Thoracic aorta (tissue), 2 donors: ENCODE measurements at regions not wholly inside any gene's neighbourhood (a gene's known extent, or its start where the extent isn't known, plus 50 kb on each side); places are given as distances from the start of the nearest gene placed in this dataset.

Source experiments
- ATAC-seq: fragments of 150-250 bp; one replicate; pipeline ENCODE4 v1.8.0; 2017; ENCODE audit warnings: low read depth; ENCODE audit not compliant: insufficient number of reproducible peaks, low FRiP score
- DNase-seq: peaks from one replicate; pipeline ENCODE4 v3.0.0-alpha.2; 2020; ENCODE audit warnings: low spot score
- H3K27ac ChIP-seq, 2 donors: fragments of 200-600 bp; sonication (generic); 1 replicate in 1 of 2; 2 replicates in 1 of 2; pipeline ENCODE4 v1.5.1; 2016; ENCODE audit warnings: mild to moderate bottlenecking in 2 of 2, moderate library complexity in 2 of 2
- H3K27me3 ChIP-seq: fragments of 200-600 bp; sonication (generic); replicated peaks from 2 replicates; pipeline ENCODE4 v1.6.0; 2016; ENCODE audit warnings: mild to moderate bottlenecking; ENCODE audit not compliant: insufficient read depth
- H3K36me3 ChIP-seq: fragments of 200-600 bp; sonication (generic); one replicate; pipeline ENCODE4 v1.5.1; 2016
- H3K4me1 ChIP-seq, 2 donors: fragments of 200-600 bp; sonication (generic); 1 replicate in 1 of 2; 2 replicates in 1 of 2; pipeline versions ENCODE4 v1.5.1 to v1.6.0; 2016; ENCODE audit warnings: low read depth in 2 of 2, mild to moderate bottlenecking in 1 of 2; ENCODE audit not compliant: control insufficient read depth in 1 of 2
- H3K4me3 ChIP-seq: fragments of 200-600 bp; sonication (generic); 2 replicates; pipeline ENCODE4 v1.5.1; 2016; ENCODE audit warnings: mild to moderate bottlenecking
- H3K9me3 ChIP-seq: fragments of 200-600 bp; sonication (generic); 2 replicates; pipeline ENCODE4 v1.5.1; 2016
- TF ChIP-seq, protein P1 (sequence below): fragments of 200-600 bp; sonication (generic); IDR thresholded peaks from one replicate; pipeline ENCODE4 v1.5.1; 2019; ENCODE audit warnings: antibody characterized with exemption

DNA sequence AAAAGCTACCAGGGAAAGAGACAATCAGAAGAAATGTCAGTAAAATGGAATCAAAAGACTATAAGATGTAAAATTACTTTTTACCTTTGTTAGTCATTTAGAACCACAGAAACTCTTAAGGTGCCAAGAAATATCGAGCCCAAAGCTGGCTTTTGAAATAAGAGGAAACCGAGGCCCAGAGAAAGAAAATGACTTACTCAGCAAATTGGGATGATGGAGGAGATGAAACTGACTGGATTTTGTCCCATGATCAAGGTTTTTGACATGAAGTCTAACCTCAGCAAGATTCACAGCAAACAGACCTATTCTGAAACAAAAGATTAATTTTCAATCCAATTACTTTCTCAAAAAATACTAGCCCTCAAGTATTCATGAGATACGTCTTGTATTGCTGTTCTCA is 696.2 kb upstream of the WWC1 start:
- TF ChIP-seq, protein P1, sequence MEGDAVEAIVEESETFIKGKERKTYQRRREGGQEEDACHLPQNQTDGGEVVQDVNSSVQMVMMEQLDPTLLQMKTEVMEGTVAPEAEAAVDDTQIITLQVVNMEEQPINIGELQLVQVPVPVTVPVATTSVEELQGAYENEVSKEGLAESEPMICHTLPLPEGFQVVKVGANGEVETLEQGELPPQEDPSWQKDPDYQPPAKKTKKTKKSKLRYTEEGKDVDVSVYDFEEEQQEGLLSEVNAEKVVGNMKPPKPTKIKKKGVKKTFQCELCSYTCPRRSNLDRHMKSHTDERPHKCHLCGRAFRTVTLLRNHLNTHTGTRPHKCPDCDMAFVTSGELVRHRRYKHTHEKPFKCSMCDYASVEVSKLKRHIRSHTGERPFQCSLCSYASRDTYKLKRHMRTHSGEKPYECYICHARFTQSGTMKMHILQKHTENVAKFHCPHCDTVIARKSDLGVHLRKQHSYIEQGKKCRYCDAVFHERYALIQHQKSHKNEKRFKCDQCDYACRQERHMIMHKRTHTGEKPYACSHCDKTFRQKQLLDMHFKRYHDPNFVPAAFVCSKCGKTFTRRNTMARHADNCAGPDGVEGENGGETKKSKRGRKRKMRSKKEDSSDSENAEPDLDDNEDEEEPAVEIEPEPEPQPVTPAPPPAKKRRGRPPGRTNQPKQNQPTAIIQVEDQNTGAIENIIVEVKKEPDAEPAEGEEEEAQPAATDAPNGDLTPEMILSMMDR = no peak
- Histone ChIP-seq H3K36me3 (no peaks in the 10 kb centered on the region), H3K27me3 (no peaks in the 10 kb centered on the region), H3K27ac (no peak overlapping the region), H3K4me3 (no peak overlapping the region), H3K9me3 (no peaks in the 10 kb centered on the region), H3K4me1 (no peaks in the 10 kb centered on the region)
- DNase-seq (no peak), ATAC-seq (no peak)

DNA sequence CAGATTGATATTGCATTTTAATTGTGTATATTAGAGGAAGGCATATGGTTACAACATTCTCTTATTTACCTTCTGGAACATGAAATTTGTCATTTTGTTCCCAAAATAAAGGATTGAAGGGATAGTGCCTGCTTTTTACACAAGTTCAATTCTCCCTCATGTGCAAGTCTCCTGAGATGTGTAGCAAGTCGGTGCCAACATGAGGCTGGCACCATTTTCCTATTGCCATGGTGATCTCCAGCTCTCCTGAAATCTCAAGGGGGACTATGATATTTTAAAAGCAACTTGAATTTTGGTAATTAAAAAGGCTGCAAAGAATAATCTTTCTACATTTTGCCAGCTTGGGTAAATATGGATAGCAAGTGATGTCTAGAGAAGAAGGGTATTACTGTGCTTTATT is 693.3 kb upstream of the WWC1 start:
- TF ChIP-seq, protein P1 = no peak
- no peaks in the 10 kb centered on the region for H3K27me3 ChIP-seq
- ATAC-seq (no peak), DNase-seq (no peak)
- H3K36me3 ChIP-seq = no peaks in the 10 kb centered on the region
- no peak overlapping the region for H3K27ac ChIP-seq
- no peaks in the 10 kb centered on the region for H3K4me1 ChIP-seq
- H3K4me3 ChIP-seq = no peak overlapping the region
- no peaks in the 10 kb centered on the region for H3K9me3 ChIP-seq

DNA sequence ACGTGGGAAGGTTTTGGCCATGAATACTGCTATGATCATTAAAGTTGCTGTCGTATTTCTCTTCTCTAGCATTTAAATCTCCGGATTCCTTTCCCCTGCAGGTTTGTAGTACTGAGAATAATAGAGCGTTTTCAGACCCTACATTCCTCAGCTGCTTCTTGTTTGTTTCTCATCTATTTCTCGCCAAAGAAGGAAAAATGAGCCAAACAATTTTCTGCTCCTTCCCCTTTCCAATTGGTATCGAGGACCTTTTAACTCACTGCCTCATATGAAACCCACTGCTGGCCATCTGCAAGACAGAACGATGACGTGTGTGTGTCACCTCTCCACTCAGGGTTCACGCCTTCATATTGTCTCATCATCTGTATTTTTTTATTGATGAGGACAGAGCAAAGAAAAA is 689.4 kb upstream of the WWC1 start:
- Histone ChIP-seq H3K27ac (no peak overlapping the region), H3K9me3 (no peaks in the 10 kb centered on the region), H3K4me1 (no peaks in the 10 kb centered on the region), H3K4me3 (no peak overlapping the region), H3K36me3 (no peaks in the 10 kb centered on the region), H3K27me3 (no peaks in the 10 kb centered on the region)
- TF ChIP-seq, protein P1 = no peak
- ATAC-seq = no peak
- DNase-seq = no peak

DNA sequence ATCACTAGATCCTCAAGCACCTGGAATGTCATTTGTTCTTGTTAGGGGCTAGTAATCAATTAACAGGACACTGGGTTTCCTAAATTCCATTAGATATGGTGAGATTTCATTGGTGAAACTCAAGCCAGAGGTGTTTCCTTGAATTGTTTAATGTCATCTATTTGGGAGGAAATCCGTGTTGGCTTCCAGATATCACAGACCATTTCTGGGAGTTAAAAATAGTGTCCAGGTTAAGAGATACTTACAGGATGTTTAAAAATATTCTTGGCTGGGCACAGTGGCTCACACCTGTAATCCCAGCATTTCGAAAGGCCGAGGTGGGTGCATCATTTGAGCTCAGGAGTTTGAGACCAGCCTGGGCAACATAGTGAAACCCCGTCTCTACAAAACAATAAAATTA is 688.3 kb upstream of the WWC1 start:
- ATAC-seq (no peak), DNase-seq (no peak)
- H3K4me3 ChIP-seq = no peak overlapping the region
- TF ChIP-seq, protein P1 = no peak
- no peaks in the 10 kb centered on the region for H3K27me3 ChIP-seq
- no peak overlapping the region for H3K27ac ChIP-seq
- no peaks in the 10 kb centered on the region for H3K4me1 ChIP-seq
- H3K9me3 ChIP-seq = no peaks in the 10 kb centered on the region
- no peaks in the 10 kb centered on the region for H3K36me3 ChIP-seq

DNA sequence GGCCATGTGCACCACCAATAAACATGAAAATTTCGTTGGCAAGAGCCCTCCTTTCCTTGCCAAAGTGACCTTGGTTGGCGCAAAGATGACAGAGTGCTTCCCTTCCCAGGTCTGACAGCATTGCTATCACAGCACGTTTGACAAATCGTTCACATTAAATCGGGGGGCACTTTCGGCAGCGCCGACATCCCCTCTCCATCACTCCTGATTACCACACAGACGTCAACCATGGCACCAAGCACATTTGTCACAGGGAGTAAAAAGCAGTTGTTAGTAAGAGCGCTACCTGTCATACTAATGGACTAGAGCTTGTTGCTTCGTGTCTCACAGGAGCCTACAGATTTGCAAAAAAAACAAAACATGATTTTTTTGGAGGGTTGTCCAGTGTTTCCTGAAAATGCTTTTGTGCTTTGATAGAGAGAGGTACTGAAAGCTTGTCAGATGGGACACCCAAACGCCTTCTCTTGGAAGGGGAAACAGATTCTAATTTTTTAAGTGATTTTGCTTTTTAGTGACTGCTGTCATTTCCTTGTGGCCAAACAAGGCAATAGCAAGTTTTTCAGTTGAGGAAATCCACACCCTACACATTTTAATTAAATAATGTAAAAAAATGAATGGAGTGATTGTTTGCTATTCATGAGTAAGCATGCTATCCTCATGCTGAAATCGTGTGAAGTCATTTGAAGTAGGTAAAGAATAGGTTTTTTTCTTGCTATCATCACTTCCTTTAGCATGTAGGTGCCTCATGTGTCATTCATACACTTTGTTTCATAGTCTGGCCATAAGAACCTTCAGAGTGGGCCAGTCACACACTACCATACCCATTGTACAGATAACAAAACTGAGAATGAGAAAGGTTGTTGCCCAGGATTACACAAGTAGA is 682.8 kb upstream of the WWC1 start:
- H3K36me3 ChIP-seq = no peaks in the 10 kb centered on the region
- TF ChIP-seq, protein P1 = no peak
- ATAC-seq (no peak), DNase-seq (no peak)
- H3K27ac ChIP-seq = no peak overlapping the region
- no peaks in the 10 kb centered on the region for H3K9me3 ChIP-seq
- no peaks in the 10 kb centered on the region for H3K27me3 ChIP-seq
- no peaks in the 10 kb centered on the region for H3K4me1 ChIP-seq
- H3K4me3 ChIP-seq = no peak overlapping the region
